ENCODE measurements at regions not wholly inside any gene's neighbourhood (a gene's known extent, or its start where the extent isn't known, plus 50 kb on each side); places are given as distances from the start of the nearest gene placed in this dataset.

- TF ChIP-seq CTCF (IDR thresholded peaks at IDR 0.05) (no peak), CREB1 (CRISPR knock-in tag; IDR thresholded peaks at IDR 0.05) (no peak), ZMAT4 (CRISPR knock-in tag; IDR thresholded peaks at IDR 0.05) (no peak), E2F1 (CRISPR knock-in tag; IDR thresholded peaks at IDR 0.05) (no peak), ZNF416 (CRISPR knock-in tag; IDR thresholded peaks at IDR 0.05) (no peak)
Measured at GRCh38 chr13:77379508-77379907, 52.6 kb upstream of the MYCBP2 start.
